ENCODE measurements at regions not wholly inside any gene's neighbourhood (a gene's known extent, or its start where the extent isn't known, plus 50 kb on each side); places are given as distances from the start of the nearest gene placed in this dataset.
"Not testable (repeated sequence)": the region's sequence is repeated elsewhere in the genome, so short reads cannot be mapped to it uniquely, and the experiment has no call there.

DNA sequence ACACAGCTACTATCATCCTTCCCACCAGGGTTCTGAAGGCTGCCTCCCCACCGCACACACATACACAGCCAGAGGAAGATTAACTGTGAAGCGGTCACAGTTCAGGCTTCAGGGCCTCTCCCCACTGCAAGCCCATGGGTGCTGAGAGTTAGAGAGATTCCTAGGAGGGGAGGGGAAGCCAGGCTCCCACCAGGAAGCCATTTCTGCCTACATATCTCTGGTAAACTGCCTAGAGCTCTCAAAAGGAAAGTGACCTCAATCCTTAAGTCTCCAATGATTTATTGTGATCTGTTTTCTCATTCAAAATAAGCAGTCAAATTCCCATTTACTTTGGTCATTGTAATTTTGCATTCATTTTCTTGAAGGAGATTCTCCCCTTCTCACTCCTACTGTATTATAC, 141.0 kb upstream of the BNIP2 start:
- DNase-seq, result no peak

DNA sequence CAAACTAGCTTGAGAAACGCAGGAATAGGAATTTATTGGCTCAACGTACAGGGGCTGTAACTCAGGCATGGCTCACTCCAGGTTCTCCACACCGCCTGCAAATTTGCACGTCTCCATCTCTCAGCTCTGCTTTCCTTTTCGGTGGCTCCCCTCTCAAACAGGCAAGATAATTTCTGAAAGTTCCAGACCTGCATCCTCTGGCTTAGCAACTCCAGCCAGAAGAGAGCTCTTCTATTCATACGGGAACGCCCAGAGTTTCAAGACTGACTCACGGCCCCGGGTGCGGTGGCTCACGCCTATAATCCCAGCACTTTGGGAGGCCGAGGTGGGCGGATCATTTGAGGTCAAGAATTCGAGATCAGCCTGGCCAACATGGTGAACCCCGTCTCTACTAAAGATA, 139.7 kb upstream of the BNIP2 start:
- no peak for DNase-seq

DNA sequence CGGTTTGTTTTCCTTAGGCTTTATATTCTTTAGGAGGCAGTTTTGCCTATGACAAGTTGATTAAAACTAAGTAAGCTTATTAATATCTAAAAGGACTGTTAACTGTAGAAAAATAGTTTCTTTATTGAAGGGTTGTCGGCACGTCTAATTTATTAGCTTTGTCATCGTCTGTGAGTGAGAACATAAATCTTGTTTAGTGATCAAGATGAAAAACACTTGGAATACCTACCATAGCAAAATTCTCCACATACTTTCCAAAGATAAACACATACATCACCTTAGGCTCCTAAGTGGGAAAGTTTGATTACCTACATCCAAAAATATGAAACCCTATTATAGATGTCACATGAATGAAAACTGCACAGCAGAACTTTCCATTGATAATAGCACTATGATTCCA, 139.1 kb upstream of the BNIP2 start:
- no peak for DNase-seq

DNA sequence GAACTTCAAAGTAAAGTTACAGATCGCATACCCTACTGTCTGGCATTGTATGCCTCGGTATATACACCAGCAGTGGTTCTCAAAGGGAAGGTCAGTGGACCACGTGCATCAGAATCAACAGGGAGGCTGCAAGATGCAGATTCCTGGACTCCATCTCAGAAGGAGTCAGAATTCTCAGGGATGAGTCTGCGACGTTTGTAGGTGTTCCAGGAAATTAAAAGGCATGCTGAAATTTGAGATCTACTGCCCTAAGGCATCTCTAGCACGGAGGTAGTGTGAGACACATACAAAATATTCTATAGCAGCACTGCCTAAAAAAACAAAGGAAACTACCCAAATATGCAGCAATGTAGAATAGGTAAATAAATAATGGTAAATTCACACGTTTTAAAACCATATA, 136.8 kb upstream of the BNIP2 start:
- DNase-seq, result no peak

DNA sequence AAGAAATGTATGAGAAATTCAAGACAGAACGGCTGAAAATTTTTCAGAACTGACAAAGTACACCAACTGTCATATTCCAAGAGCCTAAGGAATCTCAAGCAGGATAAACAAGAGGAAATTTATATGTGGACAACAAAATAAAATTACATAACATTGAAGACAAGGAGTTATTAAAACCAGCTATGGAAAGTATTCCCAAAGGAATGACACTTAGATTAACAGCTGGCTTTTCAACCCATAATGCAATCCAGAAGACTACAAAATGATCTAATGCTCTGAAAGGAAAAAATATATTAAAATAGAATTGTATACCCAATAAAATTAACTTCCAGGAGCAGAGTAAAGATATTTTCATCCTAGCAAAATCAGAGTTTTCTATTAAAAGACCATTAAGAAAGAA, 132.2 kb upstream of the BNIP2 start:
- no peak for DNase-seq

DNA sequence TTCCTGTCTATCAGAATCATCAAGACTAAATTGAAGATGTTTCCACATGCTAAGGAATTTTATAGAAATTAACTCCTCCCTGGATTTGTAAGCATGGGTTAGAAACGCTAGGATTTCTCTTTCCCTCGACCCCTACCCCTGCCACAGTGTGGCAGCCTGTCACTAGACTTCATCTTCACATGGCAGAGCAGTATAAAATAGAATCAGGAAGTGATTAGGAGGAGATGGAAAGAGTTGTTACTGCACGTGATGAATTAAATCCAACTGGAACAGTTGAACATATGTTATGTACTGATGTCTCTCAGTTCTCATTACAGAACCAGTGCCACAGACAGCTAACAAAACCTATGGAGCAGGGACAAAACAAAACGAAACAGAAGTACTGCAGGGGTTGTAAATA, 130.0 kb upstream of the BNIP2 start:
- DNase-seq, result no peak

DNA sequence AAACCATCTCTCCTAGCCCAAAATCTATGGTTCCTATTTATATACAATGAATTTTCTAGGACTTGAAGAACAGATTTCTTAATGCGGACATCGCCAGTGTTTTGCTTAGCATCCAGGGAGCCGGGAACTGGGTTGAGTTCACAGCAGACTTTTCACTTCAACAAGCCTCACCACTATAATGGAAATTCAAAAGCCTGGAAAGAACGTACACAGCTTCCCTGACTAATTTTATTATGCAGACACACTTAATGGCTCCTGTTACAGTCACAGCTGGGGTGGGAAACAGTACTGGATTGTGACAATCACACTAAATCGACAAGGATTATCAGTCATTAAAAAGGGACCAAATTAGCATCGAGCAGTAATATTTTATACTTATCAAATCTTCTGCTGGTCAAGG, 129.2 kb upstream of the BNIP2 start:
- DNase-seq, result no peak

DNA sequence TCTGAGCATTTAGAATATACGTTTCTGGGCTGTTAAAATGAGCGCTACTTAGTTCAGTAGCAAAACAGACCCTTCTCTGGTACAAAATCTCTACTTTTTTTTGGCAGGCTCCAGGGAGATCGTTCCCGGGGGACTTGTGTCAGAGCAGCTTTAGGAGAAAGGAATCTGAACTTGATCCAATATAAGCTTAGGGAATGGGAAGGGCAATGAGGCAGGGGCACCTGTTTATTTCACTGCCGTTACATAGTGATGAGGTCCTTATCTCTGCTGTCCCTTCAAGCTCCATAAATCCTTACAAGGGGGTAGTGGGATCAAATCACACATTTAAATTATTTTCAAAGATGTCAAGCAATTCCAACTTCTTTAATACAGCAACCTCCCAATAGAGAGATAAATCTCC, 128.7 kb upstream of the BNIP2 start:
- DNase-seq, result no peak

DNA sequence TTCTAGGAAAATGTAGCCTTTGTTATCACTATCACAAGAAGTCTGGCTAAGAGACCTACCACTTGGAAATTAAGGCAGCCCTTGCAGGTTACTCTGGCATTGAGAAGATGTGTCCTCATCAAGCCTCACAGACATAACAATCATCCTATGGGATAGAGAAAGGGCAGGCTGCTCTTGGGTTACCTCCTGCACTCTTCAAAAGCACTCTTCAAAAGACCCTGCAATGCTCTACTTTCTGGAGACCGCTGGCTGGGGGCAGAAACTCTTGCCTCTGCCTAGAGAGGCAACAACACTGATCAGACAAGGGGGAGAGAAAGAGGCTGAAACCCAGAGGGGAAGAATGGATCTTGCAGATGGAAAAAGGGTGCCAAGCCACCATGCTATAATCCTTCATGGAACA, 127.9 kb upstream of the BNIP2 start:
- no peak for DNase-seq

DNA sequence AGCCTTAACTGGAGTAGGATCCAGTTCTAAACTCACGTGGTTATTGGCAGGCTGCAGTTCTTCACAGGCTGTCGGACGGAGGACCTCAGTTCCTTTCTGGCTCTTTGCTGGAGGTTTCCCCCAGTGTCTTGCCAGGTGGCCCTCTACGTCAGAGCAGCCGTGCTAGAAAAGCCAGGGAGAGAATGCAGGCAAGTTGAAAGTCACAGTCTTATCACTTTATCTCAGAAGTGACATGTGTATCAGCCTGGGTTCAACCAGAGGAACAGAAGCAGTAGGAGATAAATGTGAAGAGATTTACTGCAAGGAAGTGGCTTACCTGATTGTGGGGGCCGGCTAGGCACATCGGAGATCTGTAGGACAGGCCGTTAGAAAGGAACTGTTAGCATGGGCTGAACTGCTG, 125.3 kb upstream of the BNIP2 start:
- no peak for DNase-seq

DNA sequence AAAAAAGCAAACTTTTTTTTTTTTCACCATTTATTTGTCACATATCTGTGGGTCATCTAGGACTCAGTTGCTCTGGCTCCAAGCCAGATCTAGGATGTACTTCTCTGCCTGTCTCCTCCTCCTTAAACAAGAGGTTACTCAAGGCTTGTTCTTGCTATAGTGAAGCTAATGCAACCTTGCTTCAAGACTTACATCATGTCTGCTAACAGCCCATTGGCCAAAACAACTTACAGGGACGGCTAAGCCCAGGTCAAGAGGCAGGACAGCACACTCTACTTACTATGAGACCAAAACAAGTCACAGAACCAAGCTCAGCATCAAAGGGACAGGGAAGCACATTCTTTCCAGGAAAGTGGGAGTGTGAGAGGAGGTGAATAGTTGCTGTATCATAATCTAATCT, 123.8 kb upstream of the BNIP2 start:
- DNase-seq, result no peak

DNA sequence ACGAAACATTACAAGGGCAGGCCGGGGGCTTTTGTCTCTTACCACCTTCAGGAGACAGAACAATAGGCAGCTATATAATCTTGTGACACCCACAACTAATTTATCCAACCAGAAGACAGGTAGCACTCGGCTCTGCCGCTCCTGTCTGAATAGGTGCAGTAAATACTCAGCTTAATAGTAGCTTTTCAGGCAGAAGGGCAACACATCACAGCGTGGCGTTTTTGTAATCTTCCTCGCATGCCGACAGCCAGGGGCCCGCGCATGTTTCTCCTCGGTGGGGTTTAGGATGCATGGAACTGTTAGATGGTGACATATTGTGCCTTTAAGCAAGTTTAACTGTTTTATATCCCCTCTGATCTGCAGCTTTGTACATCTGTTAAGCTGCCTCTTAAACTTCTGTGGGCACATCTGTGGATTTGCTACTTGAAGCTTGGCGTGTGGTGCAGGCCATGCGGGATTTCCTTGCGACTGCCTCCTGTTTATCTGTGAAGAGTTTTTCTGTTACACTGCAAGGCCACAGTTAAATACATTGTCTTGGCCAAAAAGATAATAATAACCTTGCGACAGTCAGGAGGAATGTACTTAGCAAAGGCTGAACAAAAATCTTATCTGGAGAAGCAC, 123.2 kb upstream of the BNIP2 start:
- DNase-seq, result no peak

DNA sequence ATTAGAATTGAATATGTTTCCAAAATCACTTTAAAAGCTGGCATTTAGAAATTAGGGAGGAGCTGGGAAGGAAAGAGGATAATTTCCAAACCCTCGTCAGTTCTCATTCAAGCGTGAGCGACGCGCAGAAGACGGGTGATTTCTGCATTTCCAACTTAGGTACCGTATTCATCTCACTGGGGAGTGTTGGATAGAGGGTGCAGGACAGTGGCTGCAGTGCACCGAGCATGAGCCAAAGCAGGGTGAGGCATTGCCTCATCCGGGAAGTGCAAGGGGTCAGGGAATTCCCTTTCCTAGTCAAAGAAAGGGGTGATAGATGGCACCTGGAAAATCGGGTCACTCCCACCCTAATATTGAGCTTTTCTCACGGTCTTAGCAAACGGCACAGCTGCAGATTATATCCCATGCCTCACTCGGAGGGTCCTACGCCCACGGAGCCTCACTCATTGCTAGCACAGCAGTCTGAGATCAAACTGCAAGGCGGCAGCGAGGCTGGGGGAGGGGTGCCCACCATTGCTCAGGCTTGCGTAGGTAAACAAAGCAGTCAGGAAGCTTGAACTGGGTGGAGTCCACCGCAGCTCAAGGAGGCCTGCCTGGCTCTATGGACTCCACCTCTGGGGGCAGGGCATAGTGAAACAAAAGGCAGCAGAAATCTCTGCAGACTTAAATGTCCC, 114.3 kb upstream of the BNIP2 start:
- not testable (repeated sequence) for DNase-seq

DNA sequence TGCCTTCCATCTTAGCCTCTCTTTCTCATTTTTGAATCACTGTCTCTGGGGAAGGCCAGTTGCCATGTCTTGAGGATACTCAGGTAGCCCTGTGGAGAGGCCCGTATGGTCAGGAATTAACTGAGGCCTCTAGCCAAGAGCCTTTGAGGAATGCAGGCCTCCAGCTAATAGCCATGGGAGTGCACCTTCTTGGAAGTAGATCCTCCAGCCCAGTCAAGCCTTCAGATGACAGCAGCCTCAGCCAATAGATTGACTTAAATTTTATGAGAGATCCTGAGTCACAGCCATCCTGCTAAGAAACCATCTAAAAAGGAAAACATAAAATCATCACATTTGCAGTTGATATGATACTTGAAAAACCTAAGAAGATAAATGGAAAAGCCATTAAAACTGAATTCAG, 112.5 kb upstream of the BNIP2 start:
- no peak for DNase-seq

DNA sequence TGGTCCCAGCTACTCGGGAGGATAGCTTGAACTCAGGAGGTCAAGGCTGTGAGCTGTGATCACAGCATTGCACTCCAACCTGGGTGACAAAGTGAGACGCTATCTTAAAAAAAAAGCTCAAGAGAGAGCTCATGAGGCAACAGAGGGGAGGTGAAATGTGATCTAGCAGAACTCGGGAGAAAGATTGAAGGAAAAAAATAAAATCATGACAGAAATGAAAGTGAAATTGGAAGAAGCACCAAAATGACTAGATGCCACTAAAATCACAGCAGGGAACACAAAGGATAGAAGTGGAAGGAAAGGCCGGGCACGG, 109.4 kb upstream of the BNIP2 start:
- no peak for DNase-seq

DNA sequence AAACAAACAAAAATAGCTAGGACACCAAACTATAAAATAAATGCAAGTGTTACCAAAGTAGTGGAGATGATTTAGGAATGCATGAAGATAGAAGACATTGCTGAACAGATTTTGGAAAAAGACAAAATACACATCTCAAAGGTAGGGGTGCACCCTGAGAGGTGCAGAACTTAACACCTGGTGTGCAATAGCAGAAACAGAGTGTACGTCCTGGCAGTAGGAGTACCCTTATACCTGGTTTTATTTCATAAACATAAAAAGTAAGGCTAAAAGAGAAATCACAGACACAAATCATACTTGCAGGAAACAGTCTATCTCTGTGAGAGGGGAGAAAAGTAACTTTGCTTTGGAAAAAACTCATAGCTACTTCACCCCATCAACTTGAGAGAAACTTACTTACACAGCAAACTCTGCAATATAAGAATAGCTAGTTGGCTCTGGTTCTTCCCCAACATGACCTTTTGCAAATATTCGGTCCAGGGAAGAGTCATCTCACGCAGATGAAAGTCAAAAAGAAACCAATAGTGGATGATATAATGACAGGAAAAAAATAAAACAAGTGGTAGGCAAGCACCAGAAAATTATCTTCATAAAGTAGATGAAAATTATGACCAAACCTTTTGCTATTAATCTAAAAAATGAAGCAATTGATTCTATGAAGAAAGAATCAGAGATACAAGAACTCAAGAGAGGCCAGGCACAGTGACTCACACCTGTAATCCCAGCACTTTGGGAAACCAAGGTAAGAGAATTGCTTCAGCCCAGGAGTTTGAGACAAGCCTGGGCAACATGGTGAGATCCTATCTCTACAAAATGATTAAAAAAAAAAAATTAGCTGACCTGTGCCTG, 108.9 kb upstream of the BNIP2 start:
- DNase-seq, result no peak

DNA sequence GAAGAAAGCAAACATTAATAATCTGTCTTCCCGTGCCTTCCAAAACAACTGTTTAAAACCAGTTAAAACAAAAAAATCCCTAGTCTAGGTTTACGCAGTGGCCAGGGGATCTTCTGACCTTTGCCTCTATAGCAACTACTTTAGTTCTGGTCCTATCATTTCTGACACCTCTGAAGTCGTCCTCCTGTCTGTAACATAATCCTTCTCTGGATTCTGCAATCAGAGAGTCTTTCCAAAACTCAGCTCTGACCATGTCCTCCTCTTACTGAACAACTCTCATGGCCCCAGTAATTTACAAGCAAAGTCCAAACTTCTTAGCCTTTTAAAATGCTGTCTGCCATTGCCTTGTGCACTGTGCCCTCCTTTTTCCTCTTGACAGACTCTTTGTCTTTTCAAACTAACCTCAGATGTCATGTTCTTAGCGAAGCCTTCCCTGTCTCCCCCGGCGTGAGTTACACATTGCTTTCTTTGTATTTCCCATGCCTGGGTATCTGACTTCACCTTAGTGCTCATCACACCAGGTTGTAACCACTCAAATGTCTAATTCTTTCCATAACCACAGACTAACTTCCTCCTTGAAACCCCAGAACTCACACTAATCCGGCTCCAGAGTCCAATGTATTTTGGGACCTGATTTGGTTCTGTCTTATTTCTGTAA, 105.2 kb upstream of the BNIP2 start:
- DNase-seq, result no peak

DNA sequence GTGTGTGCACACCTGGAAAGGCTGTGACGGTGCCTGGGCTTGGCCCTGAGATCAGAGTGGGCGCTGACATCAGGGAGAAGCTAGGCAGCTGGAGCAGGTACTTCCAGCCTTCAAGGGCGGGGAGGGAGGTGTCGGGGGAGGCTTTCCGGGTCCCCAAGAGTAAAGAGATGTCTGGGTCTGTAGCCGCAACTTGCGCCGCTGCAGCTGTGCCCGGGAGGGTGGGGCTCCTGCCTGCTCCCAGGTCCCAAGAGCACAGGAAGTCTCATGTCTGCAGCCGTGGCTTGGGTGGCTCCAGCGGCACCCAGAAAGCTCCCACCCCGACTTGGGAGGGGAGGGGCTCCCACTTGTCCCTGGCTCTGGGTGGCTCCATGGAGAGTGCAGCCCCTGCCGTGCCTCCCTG, 103.2 kb upstream of the BNIP2 start:
- no peak for DNase-seq

DNA sequence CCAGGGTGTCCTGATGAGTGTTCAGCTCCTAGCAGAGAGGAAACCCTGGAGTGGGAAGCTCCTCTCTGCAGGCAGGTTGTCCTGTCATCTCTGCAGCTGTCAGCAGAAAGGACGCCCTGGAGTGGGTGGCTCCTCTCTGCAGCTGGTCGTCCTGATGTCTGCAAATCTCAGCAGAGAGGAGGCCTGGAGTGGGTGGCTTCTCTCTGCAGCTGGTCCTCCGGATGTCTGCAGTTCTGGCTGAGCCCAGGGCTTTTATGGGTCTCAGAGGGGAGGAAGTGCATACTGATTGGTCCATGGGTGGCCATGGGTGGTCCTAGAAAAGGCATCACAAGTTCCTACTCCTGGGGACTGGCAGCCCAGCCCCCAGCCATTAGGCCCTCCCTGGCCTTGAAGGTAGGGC, 102.6 kb upstream of the BNIP2 start:
- peak; percentile 49 for DNase-seq

DNA sequence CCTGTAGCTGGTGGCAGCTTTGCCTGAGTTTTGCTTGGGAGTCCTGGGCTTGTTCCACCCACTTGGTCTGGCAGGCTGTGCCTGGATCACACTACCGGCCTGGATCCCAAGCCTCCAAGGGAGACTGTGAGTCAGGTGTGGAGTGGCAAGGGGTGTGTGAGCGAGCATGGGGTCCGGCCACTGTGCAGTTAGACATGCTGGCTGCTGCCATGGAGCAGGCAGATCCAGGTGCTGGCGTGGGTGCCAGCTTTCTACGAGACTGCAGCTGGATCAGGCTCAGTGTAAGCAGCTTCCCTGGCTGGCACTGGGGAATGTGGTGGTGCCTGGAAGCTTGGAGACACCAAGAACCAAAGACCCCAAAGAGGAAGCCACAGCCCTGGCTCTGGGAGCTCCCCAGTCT, 102.0 kb upstream of the BNIP2 start:
- DNase-seq, result no peak

DNA sequence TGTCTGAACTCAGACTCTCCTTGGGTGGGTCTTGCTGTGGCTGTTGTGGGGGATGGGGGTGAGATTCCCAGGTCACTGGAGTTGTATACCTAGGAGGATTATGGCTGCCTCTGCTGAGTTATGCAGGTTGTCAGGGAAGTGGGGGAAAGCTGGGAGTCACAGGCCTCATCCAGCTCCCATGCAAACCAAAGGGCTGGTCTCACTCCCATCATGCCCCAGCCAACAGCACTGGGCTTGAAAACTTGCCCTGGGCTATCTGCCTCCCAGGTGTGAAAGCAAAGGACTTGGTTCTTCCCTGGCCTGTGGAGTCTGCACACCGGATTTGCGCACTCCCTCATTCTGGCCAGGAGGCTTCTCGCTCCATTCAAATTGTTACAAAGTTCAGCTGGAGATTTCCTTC, 97.3 kb upstream of the BNIP2 start:
- not testable (repeated sequence) for DNase-seq

DNA sequence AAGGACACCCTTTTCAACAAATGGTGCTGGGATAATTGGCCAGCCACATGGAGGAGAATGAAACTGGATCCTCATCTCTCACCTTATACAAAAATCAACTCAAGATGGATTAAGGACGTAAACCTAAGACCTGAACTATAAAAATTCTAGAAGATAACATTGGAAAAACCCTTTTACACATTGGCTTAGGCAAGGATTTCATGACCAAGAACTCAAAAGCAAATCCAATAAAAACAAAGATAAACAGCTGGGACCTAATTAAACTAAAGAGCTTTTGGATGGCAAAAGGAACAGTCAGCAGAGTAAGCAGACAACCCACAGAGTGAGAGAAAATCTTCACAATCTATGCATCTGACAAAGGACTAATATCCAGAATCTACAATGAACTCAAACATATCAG, 96.9 kb upstream of the BNIP2 start:
- not testable (repeated sequence) for DNase-seq

DNA sequence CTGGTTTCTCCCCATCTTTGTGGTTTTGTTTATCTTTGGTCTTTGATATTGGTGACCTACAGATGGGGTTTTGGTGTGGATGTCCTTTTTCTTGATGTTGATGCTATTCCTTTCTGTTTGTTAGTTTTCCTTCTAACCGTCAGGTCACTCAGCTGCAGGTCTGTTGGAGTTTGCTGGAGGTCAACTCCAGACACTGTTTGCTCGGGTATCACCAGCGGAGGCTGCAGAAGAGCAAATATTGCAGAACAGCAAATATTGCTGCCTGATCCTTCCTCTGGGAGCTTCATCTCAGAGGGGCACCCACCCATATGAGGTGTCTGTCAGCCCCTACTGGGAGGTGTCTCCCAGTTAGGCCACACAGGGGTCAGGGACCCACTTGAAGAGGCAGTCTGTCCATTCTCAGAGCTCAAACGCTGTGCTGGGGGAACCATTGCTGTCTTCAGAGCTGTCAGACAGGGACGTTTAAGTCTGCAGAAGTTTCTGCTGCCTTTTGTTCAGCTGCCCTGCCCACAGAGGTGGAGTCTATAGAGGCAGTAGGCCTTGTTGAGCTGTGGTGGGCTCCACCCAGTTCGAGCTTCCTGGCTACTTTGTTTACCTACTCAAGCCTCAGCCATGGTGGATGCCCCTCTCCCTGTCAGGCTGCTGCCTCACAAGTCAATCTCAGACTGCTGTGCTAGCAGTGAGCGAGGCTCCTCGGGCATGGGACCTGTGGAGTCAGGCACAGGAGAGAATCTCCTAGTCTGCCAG, 94.8 kb upstream of the BNIP2 start:
- not testable (repeated sequence) for DNase-seq

Data from right hindlimb (tissue), 1 donor.